Fibroblast of skin of back (primary cell): ENCODE measurements at regions not wholly inside any gene's neighbourhood (a gene's known extent, or its start where the extent isn't known, plus 50 kb on each side); places are given as distances from the start of the nearest gene placed in this dataset.
A peak's percentile ranks its signal among the peaks of the same experiment; 100 is the strongest.

Experiments
- DNase-seq: peaks from one replicate; pipeline ENCODE4 v3.0.0-alpha.2; 2013

GRCh38 chr2:62364791-62365528 is 141.0 kb downstream of the TMEM17 start:
- DNase-seq = no peak

GRCh38 chr2:62363166-62363565 is 142.8 kb downstream of the TMEM17 start:
- DNase-seq = no peak

- no peak for DNase-seq
Observed at GRCh38 chr2:62362561-62362960, 143.4 kb downstream of the TMEM17 start.

- DNase-seq = no peak
Observed at GRCh38 chr2:62361964-62362363, 144.0 kb downstream of the TMEM17 start.

GRCh38 chr2:62354771-62355561 is 151.0 kb downstream of the TMEM17 start:
- DNase-seq = no peak

- no peak for DNase-seq
Observed at GRCh38 chr2:62352031-62352430, 154.0 kb downstream of the TMEM17 start.

GRCh38 chr2:62349788-62350187 is 153.9 kb downstream of the B3GNT2 start:
- DNase-seq = no peak

GRCh38 chr2:62348700-62349099 is 152.8 kb downstream of the B3GNT2 start:
- no peak for DNase-seq

GRCh38 chr2:62347563-62348270 is 151.8 kb downstream of the B3GNT2 start:
- DNase-seq = no peak

- DNase-seq = no peak
Observed at GRCh38 chr2:62344472-62344871, 148.6 kb downstream of the B3GNT2 start.

- DNase-seq = no peak
Observed at GRCh38 chr2:62343636-62344337, 147.9 kb downstream of the B3GNT2 start.

GRCh38 chr2:62343206-62343605 is 147.3 kb downstream of the B3GNT2 start:
- no peak for DNase-seq

- peak; percentile 72 for DNase-seq
Observed at GRCh38 chr2:62340994-62341484, 145.1 kb downstream of the B3GNT2 start.

GRCh38 chr2:62339837-62340236 is 143.9 kb downstream of the B3GNT2 start:
- no peak for DNase-seq

- DNase-seq = no peak
Observed at GRCh38 chr2:62339413-62339812, 143.5 kb downstream of the B3GNT2 start.

- no peak for DNase-seq
Observed at GRCh38 chr2:62338111-62338510, 142.2 kb downstream of the B3GNT2 start.

- no peak for DNase-seq
Observed at GRCh38 chr2:62337403-62337802, 141.5 kb downstream of the B3GNT2 start.

- no peak for DNase-seq
Observed at GRCh38 chr2:62335612-62336011, 139.7 kb downstream of the B3GNT2 start.

- no peak for DNase-seq
Observed at GRCh38 chr2:62334440-62335058, 138.6 kb downstream of the B3GNT2 start.

GRCh38 chr2:62334009-62334408 is 138.1 kb downstream of the B3GNT2 start:
- no peak for DNase-seq

GRCh38 chr2:62330959-62331358 is 135.0 kb downstream of the B3GNT2 start:
- no peak for DNase-seq

- DNase-seq = no peak
Observed at GRCh38 chr2:62329797-62330196, 133.9 kb downstream of the B3GNT2 start.
